ENCODE measurements at regions not wholly inside any gene's neighbourhood (a gene's known extent, or its start where the extent isn't known, plus 50 kb on each side); places are given as distances from the start of the nearest gene placed in this dataset.

DNA sequence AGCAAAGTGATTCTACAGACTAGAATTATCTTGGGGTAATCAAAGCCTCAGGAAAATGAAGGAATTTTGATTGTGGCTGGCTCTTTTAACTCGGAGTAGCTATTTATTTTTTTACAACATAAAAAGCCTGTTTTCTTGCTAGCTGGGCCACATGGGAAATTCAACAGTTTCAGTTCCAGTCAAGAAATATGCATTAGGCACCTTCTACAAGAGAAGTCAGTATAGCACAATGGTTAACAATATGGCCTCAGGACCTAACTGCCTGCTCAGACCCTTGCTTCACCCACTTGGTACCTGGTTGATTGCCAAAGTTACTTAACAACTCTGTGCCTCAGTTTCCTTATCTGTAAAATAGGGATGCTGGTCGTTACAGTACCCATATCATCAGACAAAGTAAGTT lies 586.2 kb downstream of the ZNF608 start:
- no peak overlapping the region for H3K4me3 ChIP-seq (ENCODE audit: low read length)
- no peak for DNase-seq (ENCODE audit: low read depth, low spot score)

DNA sequence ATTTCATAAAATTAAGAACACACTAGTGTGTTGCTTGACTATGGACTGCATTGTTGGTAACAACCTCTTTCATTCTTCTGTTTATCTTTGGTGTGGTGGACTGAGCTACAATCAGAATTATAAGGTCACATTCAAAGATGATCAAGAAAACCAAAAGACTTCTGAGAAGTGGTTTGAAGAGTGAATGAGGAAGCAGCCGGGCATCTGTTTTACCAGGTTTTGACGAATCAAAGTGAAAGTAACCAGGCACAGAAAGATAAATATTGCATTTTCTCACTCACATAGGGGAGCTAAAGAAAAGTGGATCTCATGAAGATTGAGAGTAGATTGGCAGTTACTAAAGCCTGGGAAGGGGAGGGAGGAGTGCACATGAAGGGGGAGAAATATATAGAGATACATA lies 589.1 kb downstream of the ZNF608 start:
- H3K4me3 ChIP-seq (ENCODE audit: low read length) = no peak overlapping the region
- no peak for DNase-seq (ENCODE audit: low read depth, low spot score)

DNA sequence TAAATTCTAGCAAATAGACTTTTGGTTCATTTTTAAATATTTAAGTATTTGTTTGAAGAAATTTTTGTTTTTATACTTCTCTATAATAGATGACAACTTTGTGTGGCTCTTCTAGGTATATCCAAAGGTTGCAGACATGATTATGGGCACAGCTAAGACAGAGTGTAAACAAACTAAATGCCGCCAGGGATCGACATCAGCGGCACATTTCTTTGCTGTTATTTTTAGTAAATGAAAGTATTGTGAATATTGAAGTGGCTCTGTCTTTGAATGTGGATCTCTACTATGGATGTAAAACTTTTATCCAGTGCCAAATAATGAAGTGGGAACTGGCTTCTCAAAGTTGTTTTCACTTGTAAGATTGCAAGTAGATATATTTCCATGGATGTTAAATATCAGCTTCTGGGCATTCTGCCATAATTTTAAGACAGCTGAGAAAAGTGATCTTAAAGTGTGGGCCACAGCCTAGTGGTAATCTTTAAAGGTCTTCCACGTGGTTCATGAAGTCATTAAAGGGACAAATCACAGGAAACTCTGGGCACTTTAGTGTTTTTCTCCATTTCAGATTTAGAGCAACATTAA lies 589.9 kb downstream of the ZNF608 start:
- no peak for DNase-seq (ENCODE audit: low read depth, low spot score)
- no peak overlapping the region for H3K4me3 ChIP-seq (ENCODE audit: low read length)

DNA sequence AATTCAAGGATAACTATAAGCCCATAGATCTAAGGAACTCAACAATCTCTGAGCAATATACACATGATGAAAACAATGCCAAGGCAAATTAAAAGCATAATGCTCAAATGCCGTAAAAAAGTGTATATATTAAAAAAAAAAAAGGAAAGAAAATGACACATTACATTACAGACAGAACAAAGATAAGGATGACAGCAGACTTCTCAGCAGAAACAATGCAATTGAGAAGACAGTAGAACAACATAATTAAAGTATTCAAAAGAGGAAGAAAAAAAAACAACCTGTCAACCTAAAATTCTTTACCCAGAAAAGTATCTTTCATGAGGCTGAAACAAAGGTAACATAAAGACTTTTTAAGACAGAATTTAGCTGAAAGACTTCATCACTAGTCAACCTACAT lies 591.7 kb downstream of the ZNF608 start:
- DNase-seq (ENCODE audit: low read depth, low spot score) = no peak

DNA sequence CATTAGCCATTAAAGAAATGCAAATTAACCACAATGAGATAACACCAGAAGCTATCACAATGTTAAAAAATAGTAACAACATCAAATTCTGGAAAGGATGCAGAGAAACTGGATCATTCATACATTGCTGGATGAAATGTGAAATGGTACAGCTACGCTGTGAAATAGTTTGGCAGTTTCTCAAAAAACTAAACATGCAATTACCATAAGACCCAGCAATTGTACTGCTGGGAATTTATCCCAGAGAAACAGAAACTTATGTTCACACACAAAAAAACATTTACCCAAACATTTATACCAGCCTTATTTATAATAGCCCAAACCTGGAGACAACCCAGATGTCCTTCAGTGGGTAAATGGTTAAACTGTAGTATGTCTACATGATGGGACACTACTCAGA lies 592.9 kb downstream of the ZNF608 start:
- H3K4me3 ChIP-seq (ENCODE audit: low read length) = no peak overlapping the region
- no peak for DNase-seq (ENCODE audit: low read depth, low spot score)

More for the DNA sequence above, 591.7 kb downstream of the ZNF608 start:
- H3K4me3 ChIP-seq (ENCODE audit: low read length) = no peak overlapping the region

DNA sequence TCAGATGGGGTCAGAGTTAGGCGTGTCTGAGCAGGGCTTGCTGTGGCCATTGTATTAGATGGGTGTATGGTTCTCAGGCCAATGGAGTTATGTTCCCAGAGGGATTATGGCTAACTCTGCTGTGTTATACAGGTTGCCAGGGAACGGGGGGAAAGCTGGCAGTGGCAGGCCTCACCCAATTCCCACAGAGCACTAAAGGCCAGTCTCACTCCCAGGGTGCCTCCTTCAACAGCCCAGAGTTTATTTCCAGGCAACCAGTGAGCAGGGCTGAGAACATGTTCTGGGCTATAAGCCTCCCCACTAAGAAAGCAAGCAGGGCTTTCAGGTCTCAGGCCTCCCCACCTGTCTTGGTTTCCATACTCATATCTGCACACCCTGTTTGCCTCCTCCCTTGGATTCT lies 597.9 kb downstream of the ZNF608 start:
- no peak for DNase-seq (ENCODE audit: low read depth, low spot score)
- no peak overlapping the region for H3K4me3 ChIP-seq (ENCODE audit: low read length)

DNA sequence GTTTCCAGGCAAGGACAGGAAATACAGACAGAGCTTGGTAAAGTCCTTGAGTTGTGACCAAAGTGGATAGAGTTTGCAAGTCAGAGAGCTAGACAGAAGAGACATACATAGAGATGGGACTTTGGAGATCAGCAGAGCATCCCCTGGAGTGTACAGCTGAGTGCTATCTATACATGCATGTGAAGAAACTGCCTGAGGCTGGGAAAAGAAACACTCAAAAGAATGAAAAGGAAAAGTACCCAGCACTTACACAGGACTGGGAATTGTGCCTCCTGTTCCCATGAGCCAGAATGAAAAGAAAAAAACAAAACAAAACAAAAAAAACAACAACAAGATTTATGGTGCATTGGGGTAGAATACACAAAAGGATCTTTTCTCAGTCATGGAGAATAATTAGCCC lies 606.4 kb downstream of the ZNF608 start:
- no peak for DNase-seq (ENCODE audit: low read depth, low spot score)
- H3K4me3 ChIP-seq (ENCODE audit: low read length) = no peak overlapping the region

DNA sequence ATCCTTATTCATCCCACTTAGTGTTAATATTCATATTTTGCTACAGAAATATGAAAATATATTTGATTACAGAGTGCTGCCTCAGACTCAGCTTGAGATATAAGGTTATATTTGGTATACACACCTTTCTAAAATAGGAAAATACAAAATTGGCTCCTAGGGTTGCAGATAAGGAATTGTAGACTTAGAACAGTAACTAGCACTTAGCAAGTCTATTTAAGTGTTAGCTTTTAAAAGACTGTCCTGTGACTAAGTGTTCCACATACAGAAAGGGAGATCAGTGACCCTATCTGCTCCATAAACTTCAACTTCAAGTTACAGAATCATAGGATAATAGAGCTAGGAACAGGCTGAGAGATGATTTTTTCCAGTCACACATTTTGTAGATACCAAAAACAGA lies 607.0 kb downstream of the ZNF608 start:
- no peak for DNase-seq (ENCODE audit: low read depth, low spot score)
- H3K4me3 ChIP-seq (ENCODE audit: low read length) = no peak overlapping the region

DNA sequence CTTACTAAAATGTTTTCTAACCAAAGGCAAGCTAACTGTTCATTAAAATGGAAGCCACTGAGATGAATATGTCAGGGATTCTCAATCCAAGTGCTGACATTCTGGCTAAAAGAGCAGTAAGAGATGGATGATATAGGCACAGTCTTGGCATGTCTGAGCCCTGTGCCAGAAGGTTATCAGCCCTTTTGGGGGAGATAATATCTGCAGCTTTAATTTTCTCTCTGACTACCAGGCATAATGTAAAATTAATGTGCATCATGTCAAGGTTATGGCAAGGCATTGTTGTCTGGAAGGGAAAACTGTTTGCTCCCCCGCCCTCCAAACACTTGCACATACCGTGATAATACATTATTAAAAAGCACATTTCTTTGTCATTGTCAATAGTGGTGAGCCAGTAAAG lies 609.8 kb downstream of the ZNF608 start:
- H3K4me3 ChIP-seq (ENCODE audit: low read length) = no peak overlapping the region

DNA sequence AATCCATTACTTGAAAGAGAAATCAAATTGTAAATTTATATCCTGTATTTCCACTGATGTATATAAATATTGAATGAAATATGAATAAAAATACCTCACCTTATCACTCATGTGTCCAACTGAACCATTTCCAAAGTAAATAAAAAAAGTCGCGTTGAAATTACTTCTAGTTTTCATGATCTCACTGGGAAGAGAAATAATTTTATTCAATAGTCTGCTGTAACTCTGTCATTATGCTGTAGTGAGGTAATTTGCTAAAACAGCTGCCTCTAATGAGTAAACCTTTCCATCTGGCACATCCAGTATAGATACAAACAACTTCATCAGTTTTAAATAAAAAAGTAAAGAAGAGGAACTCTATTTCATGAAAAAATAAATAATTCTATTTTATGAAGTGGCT lies 611.5 kb downstream of the ZNF608 start:
- no peak for DNase-seq (ENCODE audit: low read depth, low spot score)
- no peak overlapping the region for H3K4me3 ChIP-seq (ENCODE audit: low read length)

More for the DNA sequence above, 609.8 kb downstream of the ZNF608 start:
- DNase-seq (ENCODE audit: low read depth, low spot score) = no peak

DNA sequence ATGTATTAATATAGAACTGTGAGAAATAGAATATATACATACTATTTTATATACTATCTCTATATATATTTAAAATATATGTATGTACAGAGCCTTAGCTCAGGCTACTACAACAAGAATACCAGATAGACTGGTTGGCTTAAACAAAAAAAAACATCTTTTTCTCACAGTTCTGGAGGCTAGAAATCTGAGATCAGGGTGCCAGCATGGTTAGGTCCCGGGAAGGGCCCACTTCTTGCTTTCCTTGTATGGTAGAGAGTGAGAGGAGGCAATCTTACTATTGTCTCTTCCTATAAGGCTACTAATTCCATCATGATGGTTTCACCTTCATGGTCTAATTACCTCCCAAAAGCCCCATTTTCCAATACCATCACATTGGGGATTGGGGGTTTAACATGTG lies 613.0 kb downstream of the ZNF608 start:
- DNase-seq (ENCODE audit: low read depth, low spot score) = no peak
- H3K4me3 ChIP-seq (ENCODE audit: low read length) = no peak overlapping the region

DNA sequence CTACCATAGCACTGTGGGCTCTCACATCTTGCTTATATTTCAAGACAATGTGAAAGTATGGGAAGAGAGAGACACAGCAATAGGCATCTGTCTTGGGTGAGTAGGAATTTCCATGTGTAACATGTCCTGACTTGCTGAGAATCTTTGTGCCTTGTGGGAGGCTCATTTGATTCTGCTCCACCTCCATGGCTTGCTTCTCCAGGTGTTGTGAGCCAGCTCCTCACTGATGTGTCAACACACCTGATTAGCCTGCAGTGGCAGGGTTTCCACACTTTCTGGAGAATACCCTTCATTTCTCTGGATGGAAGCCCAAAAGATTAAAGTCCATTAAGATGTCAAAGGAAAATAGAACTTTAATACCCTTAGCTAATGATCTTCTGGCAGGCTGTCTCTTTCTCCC lies 613.6 kb downstream of the ZNF608 start:
- H3K4me3 ChIP-seq (ENCODE audit: low read length) = no peak overlapping the region
- DNase-seq (ENCODE audit: low read depth, low spot score) = no peak

DNA sequence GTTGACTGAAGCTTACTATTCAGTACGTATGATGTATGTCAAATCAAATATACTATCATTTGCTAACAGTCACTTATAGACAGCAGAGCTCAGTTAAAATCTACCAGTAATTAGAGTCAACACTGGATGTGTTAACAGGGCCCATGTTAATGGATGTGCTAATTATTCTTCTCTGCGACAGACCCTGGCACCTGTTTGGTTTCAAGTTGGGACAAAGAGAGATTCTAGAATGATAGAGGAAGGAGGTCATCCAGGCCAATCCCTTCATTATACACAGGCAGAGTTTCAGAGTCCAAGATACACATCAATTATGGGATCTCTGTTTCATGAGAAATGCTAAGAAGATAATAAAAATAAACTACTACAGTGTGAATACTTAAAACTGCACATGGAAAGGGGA lies 615.0 kb downstream of the ZNF608 start:
- H3K4me3 ChIP-seq (ENCODE audit: low read length) = no peak overlapping the region
- no peak for DNase-seq (ENCODE audit: low read depth, low spot score)

DNA sequence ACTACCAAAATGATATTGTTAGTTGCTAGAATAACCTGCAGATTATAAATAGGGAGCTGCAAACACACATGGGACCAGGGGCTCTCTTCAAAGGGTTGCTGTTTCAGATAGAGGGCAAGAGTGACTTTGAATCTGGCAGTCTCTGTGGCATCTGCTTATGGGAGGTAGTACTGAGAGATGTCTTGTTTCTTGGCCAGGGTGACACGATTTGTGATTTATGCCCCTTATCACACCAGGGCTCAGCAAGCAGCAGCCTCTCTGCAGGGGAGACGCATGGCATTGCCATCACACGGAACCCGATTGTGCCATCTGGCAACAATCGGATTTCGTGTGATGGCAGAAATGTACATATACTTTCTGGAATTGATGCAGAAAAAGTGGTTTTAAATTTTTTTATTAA lies 615.6 kb downstream of the ZNF608 start:
- no peak for DNase-seq (ENCODE audit: low read depth, low spot score)

DNA sequence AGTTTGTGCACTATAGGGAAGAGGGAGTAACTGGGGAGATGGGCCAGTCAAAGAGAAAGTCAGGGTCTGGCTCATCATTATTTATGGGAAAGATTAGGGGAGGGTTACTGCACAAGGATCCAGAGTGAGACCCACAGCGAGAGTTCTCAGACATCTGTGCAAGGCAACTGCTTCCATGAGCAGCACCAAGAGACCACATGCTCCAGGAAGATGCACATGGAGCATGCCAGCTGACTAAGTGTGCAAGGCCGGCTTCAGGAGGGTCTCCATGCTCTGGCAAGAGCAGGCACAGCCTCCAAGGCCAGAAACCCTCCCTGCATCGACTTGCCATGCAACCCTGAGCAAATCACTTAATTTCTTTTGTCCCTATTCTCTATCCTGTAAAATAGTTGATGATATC lies 616.9 kb downstream of the CSNK1G3 start:
- no peak overlapping the region for H3K4me3 ChIP-seq (ENCODE audit: low read length)
- no peak for DNase-seq (ENCODE audit: low read depth, low spot score)

More for the DNA sequence above, 615.6 kb downstream of the ZNF608 start:
- no peak overlapping the region for H3K4me3 ChIP-seq (ENCODE audit: low read length)

DNA sequence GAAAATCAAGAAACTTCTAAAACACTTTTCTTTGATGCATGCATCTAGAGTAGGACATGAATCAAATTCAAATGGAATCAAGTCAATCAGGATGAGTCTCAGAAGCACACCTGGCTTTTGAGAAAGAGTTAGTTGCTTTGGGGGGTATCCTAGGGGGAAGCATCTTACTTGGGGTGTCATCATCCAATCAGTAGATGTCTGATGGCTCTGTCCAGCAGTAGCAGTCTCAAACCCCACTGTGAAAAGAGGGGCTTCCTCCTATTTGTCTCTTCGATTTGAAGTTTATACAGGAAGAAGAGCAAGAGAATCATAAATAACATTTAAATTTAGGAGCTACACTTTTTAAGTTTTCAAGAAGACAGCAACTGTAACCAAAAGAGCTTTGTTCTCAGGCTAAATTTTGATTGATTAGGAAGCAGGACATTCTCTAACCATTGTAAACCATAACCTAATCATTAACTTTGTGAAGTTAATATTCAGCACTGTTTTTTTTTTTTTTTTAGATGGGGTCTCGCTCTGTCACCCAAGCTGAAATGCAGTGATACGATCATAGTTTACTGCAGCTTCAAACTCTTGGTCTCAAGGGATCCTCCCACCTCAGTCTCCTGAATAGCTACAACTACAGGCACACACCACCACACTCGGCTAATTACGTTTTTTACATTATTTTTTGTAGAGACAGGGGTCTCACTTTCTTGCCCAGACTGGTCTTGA lies 614.7 kb downstream of the CSNK1G3 start:
- no peak for DNase-seq (ENCODE audit: low read depth, low spot score)

DNA sequence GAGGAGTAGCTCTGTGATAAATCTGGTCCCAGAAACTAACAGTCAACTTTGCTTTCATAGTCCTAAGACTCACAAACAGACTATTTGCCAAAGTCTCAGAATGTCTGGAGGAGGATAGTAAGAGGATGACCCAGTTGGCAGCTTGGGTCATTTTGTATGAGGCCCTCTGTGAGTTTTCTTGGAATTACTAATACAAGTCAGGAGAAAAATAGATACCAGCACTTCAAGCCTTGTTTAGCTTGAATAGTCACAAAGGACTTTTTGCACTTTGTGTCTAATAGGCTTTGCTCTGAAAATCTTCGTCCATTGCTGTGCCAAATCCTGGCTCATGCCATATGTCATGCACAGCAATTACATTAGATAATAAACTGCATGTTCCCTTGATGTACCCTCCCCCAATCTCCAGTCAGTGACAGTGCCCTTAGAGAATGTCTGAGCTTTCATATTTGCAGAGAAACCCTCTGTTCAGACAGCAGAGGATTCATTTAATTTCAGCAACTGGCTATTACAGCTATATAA lies 612.8 kb downstream of the CSNK1G3 start:
- DNase-seq (ENCODE audit: low read depth, low spot score) = no peak
- no peak overlapping the region for H3K4me3 ChIP-seq (ENCODE audit: low read length)

More for the DNA sequence above, 614.7 kb downstream of the CSNK1G3 start:
- H3K4me3 ChIP-seq (ENCODE audit: low read length) = no peak overlapping the region

DNA sequence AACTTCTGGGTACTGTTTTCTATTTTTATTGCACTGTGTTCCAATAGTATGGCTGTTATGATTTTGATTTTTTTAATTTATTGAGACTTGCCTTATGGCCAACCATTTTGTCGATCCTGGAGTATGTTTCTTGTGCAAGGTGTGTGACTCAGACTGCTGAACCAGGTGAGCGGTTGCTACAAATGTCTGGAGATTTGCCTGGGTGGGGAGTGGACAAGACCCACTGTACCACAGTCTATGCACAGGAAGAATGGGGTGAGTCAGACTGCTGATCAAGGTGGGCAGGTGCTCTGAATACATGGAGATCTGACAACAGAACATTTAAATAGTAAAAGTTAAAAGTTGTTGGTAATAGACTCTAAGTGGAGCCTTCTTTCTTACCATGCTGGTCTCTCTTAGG lies 609.2 kb downstream of the CSNK1G3 start:
- DNase-seq (ENCODE audit: low read depth, low spot score) = no peak
- no peak overlapping the region for H3K4me3 ChIP-seq (ENCODE audit: low read length)

DNA sequence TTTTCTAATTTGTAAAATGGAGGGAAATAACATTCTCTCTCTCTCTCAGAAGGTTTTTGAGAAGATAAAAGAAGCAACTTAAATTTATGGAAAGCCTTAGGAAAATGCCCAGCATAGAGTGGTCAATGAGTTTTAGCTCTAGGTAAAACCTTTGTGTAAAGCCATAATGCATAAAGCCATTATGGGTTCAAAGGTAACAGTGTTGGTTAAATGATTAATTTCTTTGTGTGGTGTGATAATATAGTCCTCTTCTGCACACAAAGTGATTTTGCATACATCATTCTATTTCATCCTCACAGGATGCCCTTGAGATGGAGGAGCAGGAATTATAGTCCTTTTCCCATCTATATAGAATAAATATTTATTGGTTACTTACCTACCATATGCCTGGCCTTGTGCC lies 602.9 kb downstream of the CSNK1G3 start:
- no peak for DNase-seq (ENCODE audit: low read depth, low spot score)
- no peak overlapping the region for H3K4me3 ChIP-seq (ENCODE audit: low read length)

DNA sequence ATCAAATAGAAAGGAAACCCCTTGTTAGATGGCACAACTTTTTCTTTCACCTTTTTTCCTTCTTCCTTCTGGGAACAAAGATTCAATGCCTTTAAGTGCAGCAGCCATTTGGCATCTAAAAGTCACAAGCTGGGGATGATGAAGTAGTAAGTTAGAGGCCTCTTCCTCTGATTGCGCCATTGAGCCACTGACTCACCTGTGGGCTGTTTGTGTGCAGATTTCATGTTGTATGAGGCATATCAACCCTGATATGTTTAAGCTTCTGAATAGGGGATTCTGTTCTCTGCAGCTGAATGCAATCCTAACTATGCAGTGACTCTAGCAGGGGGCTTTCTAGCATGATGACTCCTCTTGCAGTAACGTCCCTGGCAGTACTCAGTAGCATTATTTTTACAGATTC lies 599.9 kb downstream of the CSNK1G3 start:
- no peak for DNase-seq (ENCODE audit: low read depth, low spot score)
- no peak overlapping the region for H3K4me3 ChIP-seq (ENCODE audit: low read length)

DNA sequence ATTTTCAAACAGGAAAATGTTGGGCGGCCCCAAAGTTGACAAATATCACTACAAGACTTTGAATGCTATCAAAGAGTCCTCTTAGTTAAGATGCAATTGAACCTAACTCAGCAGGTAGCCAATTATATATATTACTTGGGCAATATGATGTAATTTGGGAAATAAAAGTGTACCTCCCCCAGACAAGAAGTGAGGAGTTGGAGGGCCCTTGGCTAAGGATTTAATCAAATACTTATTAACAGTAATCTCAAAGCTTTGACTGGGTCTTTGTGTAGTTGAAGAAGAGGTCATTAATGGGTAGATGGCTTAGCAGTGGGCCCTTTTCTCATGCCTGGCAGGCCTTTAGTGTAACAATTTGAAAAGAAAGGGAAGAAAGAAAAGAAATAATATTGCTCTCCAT lies 599.0 kb downstream of the CSNK1G3 start:
- no peak overlapping the region for H3K4me3 ChIP-seq (ENCODE audit: low read length)
- no peak for DNase-seq (ENCODE audit: low read depth, low spot score)
